ENCODE measurements at regions not wholly inside any gene's neighbourhood (a gene's known extent, or its start where the extent isn't known, plus 50 kb on each side); places are given as distances from the start of the nearest gene placed in this dataset.

GRCh38 chr4:122044501-122044900 lies 92.6 kb upstream of the TRPC3 start:
- ChIA-PET CTCF (interaction anchor here (1.4 kb wide), 2 partner anchors 20 to 36 kb away, joined by 3 read pairs; no protein-coding TSS in a partner anchor), POLR2A (no interaction called here)

GRCh38 chr4:122041312-122041711 lies 89.5 kb upstream of the TRPC3 start:
- CTCF ChIA-PET, result interaction anchor here (1.2 to 1.4 kb wide), 2 partner anchors 13 to 23 kb away, joined by 3 to 5 read pairs; no protein-coding TSS in a partner anchor
- POLR2A ChIA-PET, result no interaction called here
- no peak for DNase-seq (ENCODE audit: extremely low spot score)
- TF ChIP-seq CTCF (IDR thresholded peaks at IDR 0.05; ENCODE audit: control extremely low read depth, extremely low read depth, low read depth, missing control alignments), result no peak

More at GRCh38 chr4:122044501-122044900, 92.6 kb upstream of the TRPC3 start:
- DNase-seq (ENCODE audit: extremely low spot score), result no peak
- TF ChIP-seq CTCF (IDR thresholded peaks at IDR 0.05; ENCODE audit: control extremely low read depth, extremely low read depth, low read depth, missing control alignments), result no peak

- no peak for DNase-seq (ENCODE audit: extremely low spot score)
- no peak for TF ChIP-seq CTCF (IDR thresholded peaks at IDR 0.05; ENCODE audit: control extremely low read depth, extremely low read depth, low read depth, missing control alignments)
- ChIA-PET POLR2A (no interaction called here), CTCF (no interaction called here)
Observed at GRCh38 chr4:122038896-122039295, 87.0 kb upstream of the TRPC3 start.

- ChIA-PET POLR2A (no interaction called here), CTCF (no interaction called here)
- no peak for TF ChIP-seq CTCF (IDR thresholded peaks at IDR 0.05; ENCODE audit: control extremely low read depth, extremely low read depth, low read depth, missing control alignments)
- DNase-seq (ENCODE audit: extremely low spot score), result no peak
Observed at GRCh38 chr4:122034619-122035018, 82.8 kb upstream of the TRPC3 start.

GRCh38 chr4:122027203-122027602 lies 75.3 kb upstream of the TRPC3 start:
- no peak for TF ChIP-seq CTCF (IDR thresholded peaks at IDR 0.05; ENCODE audit: control extremely low read depth, extremely low read depth, low read depth, missing control alignments)
- ChIA-PET CTCF (interaction anchor here (0.8 to 1.2 kb wide), 2 partner anchors 18 to 33 kb away, joined by 3 read pairs; no protein-coding TSS in a partner anchor), POLR2A (no interaction called here)

GRCh38 chr4:122017296-122017695 lies 65.4 kb upstream of the TRPC3 start:
- TF ChIP-seq CTCF (IDR thresholded peaks at IDR 0.05; ENCODE audit: control extremely low read depth, extremely low read depth, low read depth, missing control alignments), result no peak
- DNase-seq (ENCODE audit: extremely low spot score), result no peak
- CTCF ChIA-PET, result interaction anchor here (1.3 kb wide), 1 partner anchor 18 kb away, joined by 3 read pairs; no protein-coding TSS in a partner anchor
- POLR2A ChIA-PET, result no interaction called here

More at GRCh38 chr4:122027203-122027602, 75.3 kb upstream of the TRPC3 start:
- no peak for DNase-seq (ENCODE audit: extremely low spot score)

GRCh38 chr4:122015203-122015602 lies 63.3 kb upstream of the TRPC3 start:
- TF ChIP-seq CTCF (IDR thresholded peaks at IDR 0.05; ENCODE audit: control extremely low read depth, extremely low read depth, low read depth, missing control alignments), result no peak
- ChIA-PET CTCF (no interaction called here), POLR2A (no interaction called here)
- DNase-seq (ENCODE audit: extremely low spot score), result no peak

Measured in GM10248 (cell line).